Common myeloid progenitor, CD34-positive (primary cell): ENCODE measurements at regions not wholly inside any gene's neighbourhood (a gene's known extent, or its start where the extent isn't known, plus 50 kb on each side); places are given as distances from the start of the nearest gene placed in this dataset.
A peak's percentile ranks its signal among the peaks of the same experiment; 100 is the strongest.

Experiments used
- CTCF ChIA-PET: fragments of 350-600 bp; sonication (Branson Sonifier 250); formaldehyde crosslinking; loops from one replicate; lab custom pipeline; 2021; ENCODE audit warnings: antibody characterized with exemption; lab: Charles Lee
- POLR2A ChIA-PET: fragments of 350-600 bp; sonication (Branson Sonifier 250); formaldehyde crosslinking; loops from one replicate; lab custom pipeline; 2021; ENCODE audit warnings: antibody characterized with exemption; lab: Charles Lee
- DNase-seq, 3 donors: peaks; one replicate each; pipeline versions ENCODE4 v3.0.0 to v3.0.0-alpha.2; 2013
- H3K27ac ChIP-seq, 2 experiments: 1 replicate in 1 of 2; 2 replicates in 1 of 2; pipeline ENCODE4 v1.7.0; 2013; ENCODE audit warnings: inconsistent platforms in 2 of 2, low read length in 2 of 2, mild to moderate bottlenecking in 2 of 2, low read depth in 1 of 2, moderate library complexity in 1 of 2; ENCODE audit not compliant: severe bottlenecking in 2 of 2, insufficient read depth in 1 of 2, poor library complexity in 1 of 2
- H3K27me3 ChIP-seq, 5 experiments: replicated peaks in 2 of 5; 1 replicate in 3 of 5; 2 replicates in 2 of 5; pipeline versions ENCODE4 v1.6.1 to v1.7.0; 2013; ENCODE audit warnings: low read length in 4 of 5, mild to moderate bottlenecking in 2 of 5, moderate library complexity in 2 of 5, inconsistent platforms in 1 of 5; ENCODE audit not compliant: insufficient read depth in 5 of 5, control insufficient read depth in 4 of 5
- H3K36me3 ChIP-seq, 4 experiments: 1 replicate in 2 of 4; 2 replicates in 2 of 4; pipeline versions ENCODE4 v1.6.1 to v1.7.0; 2013; ENCODE audit warnings: low read length in 3 of 4, control low read depth in 1 of 4, mild to moderate bottlenecking in 1 of 4; ENCODE audit not compliant: control insufficient read depth in 4 of 4, insufficient read depth in 4 of 4
- H3K4me1 ChIP-seq, 4 experiments: 1 replicate in 3 of 4; 2 replicates in 1 of 4; pipeline versions ENCODE4 v1.6.1 to v1.7.1; 2013; ENCODE audit warnings: low read length in 3 of 4, mild to moderate bottlenecking in 3 of 4, control low read depth in 1 of 4, inconsistent platforms in 1 of 4, moderate library complexity in 1 of 4; ENCODE audit not compliant: control insufficient read depth in 4 of 4, insufficient read depth in 4 of 4; ENCODE audit errors: control extremely low read depth in 1 of 4
- H3K4me3 ChIP-seq, 7 experiments: 1 replicate in 4 of 7; 2 replicates in 3 of 7; pipeline versions ENCODE4 v1.5.1 to v1.7.0; 2013; ENCODE audit warnings: mild to moderate bottlenecking in 7 of 7, low read length in 6 of 7, moderate library complexity in 6 of 7, inconsistent platforms in 2 of 7, low read depth in 2 of 7, control low read depth in 1 of 7; ENCODE audit not compliant: insufficient read depth in 4 of 7, control insufficient read depth in 1 of 7; ENCODE audit errors: extremely low read depth in 1 of 7
- H3K9me3 ChIP-seq, 5 experiments: 1 replicate in 4 of 5; 2 replicates in 1 of 5; pipeline versions ENCODE4 v1.6.1 to v1.7.1; 2013; ENCODE audit warnings: low read length in 4 of 5, mild to moderate bottlenecking in 2 of 5, inconsistent platforms in 1 of 5, low read depth in 1 of 5, moderate library complexity in 1 of 5; ENCODE audit not compliant: control insufficient read depth in 4 of 5, insufficient read depth in 2 of 5; ENCODE audit errors: control extremely low read depth in 1 of 5
- WGBS: methylation state at CpG from one replicate; pipeline ENCODE4 v1.1.5; 2013; ENCODE audit not compliant: insufficient coverage; 5-methylcytosine and 5-hydroxymethylcytosine counted together

- Histone ChIP-seq H3K27me3 (no peaks in the 10 kb centered on the region), H3K4me1 (peaks cover 0 to 9% (median 3%) of the 10 kb centered on the region in 4 experiments), H3K27ac (no peak overlapping the region), H3K9me3 (peaks cover 0 to 3% (median 0%) of the 10 kb centered on the region in 5 experiments), H3K36me3 (no peaks in the 10 kb centered on the region), H3K4me3 (no peak overlapping the region)
- DNase-seq, result peak in 1 of 3 donors; percentile 15
- 68% methylated on average over 12 of the region's 15 CpGs for WGBS
- ChIA-PET CTCF (no interaction called here), POLR2A (no interaction called here)
Observed at GRCh38 chr3:135456108-135456790, 509.3 kb upstream of the PPP2R3A start.

GRCh38 chr3:135458541-135459322, 506.8 kb upstream of the PPP2R3A start:
- H3K9me3 ChIP-seq, result peaks cover 0 to 3% (median 0%) of the 10 kb centered on the region in 5 experiments
- POLR2A ChIA-PET, result no interaction called here
- no peak overlapping the region for H3K27ac ChIP-seq
- 91% methylated on average over 3 of the region's 10 CpGs for WGBS
- H3K36me3 ChIP-seq, result no peaks in the 10 kb centered on the region
- no peak for DNase-seq
- CTCF ChIA-PET, result no interaction called here
- no peak overlapping the region for H3K4me3 ChIP-seq
- no peaks in the 10 kb centered on the region for H3K27me3 ChIP-seq
- H3K4me1 ChIP-seq, result no peaks in the 10 kb centered on the region

- CTCF ChIA-PET, result no interaction called here
- 80% methylated on average over 1 of the region's 1 CpG for WGBS
Observed at GRCh38 chr3:135460273-135460672, 505.3 kb upstream of the PPP2R3A start.

GRCh38 chr3:135471911-135472310, 493.6 kb upstream of the PPP2R3A start:
- Histone ChIP-seq H3K9me3 (no peaks in the 10 kb centered on the region), H3K36me3 (no peaks in the 10 kb centered on the region), H3K4me1 (no peaks in the 10 kb centered on the region), H3K27ac (no peak overlapping the region), H3K4me3 (no peak overlapping the region), H3K27me3 (no peaks in the 10 kb centered on the region)
- ChIA-PET POLR2A (no interaction called here), CTCF (no interaction called here)
- WGBS, result 100% methylated on average over 1 of the region's 1 CpG
- no peak for DNase-seq

More at GRCh38 chr3:135460273-135460672, 505.3 kb upstream of the PPP2R3A start:
- no peaks in the 10 kb centered on the region for H3K36me3 ChIP-seq
- DNase-seq, result no peak
- no peaks in the 10 kb centered on the region for H3K4me1 ChIP-seq
- no peaks in the 10 kb centered on the region for H3K27me3 ChIP-seq
- no peak overlapping the region for H3K27ac ChIP-seq
- H3K9me3 ChIP-seq, result no peaks in the 10 kb centered on the region
- no peak overlapping the region for H3K4me3 ChIP-seq
- POLR2A ChIA-PET, result no interaction called here

GRCh38 chr3:135473449-135473848, 492.1 kb upstream of the PPP2R3A start:
- no peak for DNase-seq
- H3K27ac ChIP-seq, result no peak overlapping the region
- H3K4me1 ChIP-seq, result no peaks in the 10 kb centered on the region
- ChIA-PET CTCF (no interaction called here), POLR2A (no interaction called here)
- no peaks in the 10 kb centered on the region for H3K27me3 ChIP-seq
- H3K36me3 ChIP-seq, result no peaks in the 10 kb centered on the region
- no peaks in the 10 kb centered on the region for H3K9me3 ChIP-seq
- no peak overlapping the region for H3K4me3 ChIP-seq

GRCh38 chr3:135487261-135487660, 478.3 kb upstream of the PPP2R3A start:
- 100% methylated on average over 1 of the region's 2 CpGs for WGBS
- POLR2A ChIA-PET, result no interaction called here
- CTCF ChIA-PET, result interaction anchor here (1.7 kb wide), 1 partner anchor 32 kb away, joined by 3 read pairs; no protein-coding TSS in a partner anchor

GRCh38 chr3:135490219-135490915, 475.2 kb upstream of the PPP2R3A start:
- POLR2A ChIA-PET, result no interaction called here

More at GRCh38 chr3:135487261-135487660, 478.3 kb upstream of the PPP2R3A start:
- Histone ChIP-seq H3K4me1 (no peaks in the 10 kb centered on the region), H3K27me3 (no peaks in the 10 kb centered on the region), H3K9me3 (no peaks in the 10 kb centered on the region), H3K27ac (no peak overlapping the region), H3K4me3 (no peak overlapping the region), H3K36me3 (no peaks in the 10 kb centered on the region)
- no peak for DNase-seq

More at GRCh38 chr3:135490219-135490915, 475.2 kb upstream of the PPP2R3A start:
- CTCF ChIA-PET, result no interaction called here
- no peaks in the 10 kb centered on the region for H3K9me3 ChIP-seq
- no peaks in the 10 kb centered on the region for H3K4me1 ChIP-seq
- WGBS, result 100% methylated on average over 2 of the region's 4 CpGs
- no peaks in the 10 kb centered on the region for H3K27me3 ChIP-seq
- H3K27ac ChIP-seq, result no peak overlapping the region
- H3K4me3 ChIP-seq, result no peak overlapping the region
- no peaks in the 10 kb centered on the region for H3K36me3 ChIP-seq
- no peak for DNase-seq
